K562 (cell line): ENCODE measurements at regions not wholly inside any gene's neighbourhood (a gene's known extent, or its start where the extent isn't known, plus 50 kb on each side); places are given as distances from the start of the nearest gene placed in this dataset.

Source experiments
- CHAMP1 ChIP-seq: fragments of 450-650 bp; IDR thresholded peaks from 2 replicates; pipeline ENCODE4 v1.6.1; 2016; ENCODE audit warnings: mild to moderate bottlenecking
- JUN ChIP-seq, 2 experiments: sonication (generic) in 1 of 2; formaldehyde crosslinking in 1 of 2; IDR thresholded peaks; 2 replicates each; pipeline versions ENCODE4 v1.6.1 to v1.8.0; 2012 to 2022; ENCODE audit warnings: borderline replicate concordance in 2 of 2, mild to moderate bottlenecking in 2 of 2, improper control_type of control experiment in 1 of 2, low read depth in 1 of 2, low read length in 1 of 2, missing genetic modification reagents in 1 of 2
- KAT8 ChIP-seq: fragments of 450-650 bp; IDR thresholded peaks from 2 replicates; pipeline ENCODE4 v1.6.1; 2016; ENCODE audit warnings: low read depth, mild to moderate bottlenecking
- MAX ChIP-seq: sonication (generic); formaldehyde crosslinking; IDR thresholded peaks from 2 replicates; pipeline ENCODE4 v1.9.0; 2022; ENCODE audit warnings: mild to moderate bottlenecking, missing genetic modification reagents

GRCh38 chr7:156496865-156497264, 143.7 kb upstream of the RNF32 start:
- TF ChIP-seq KAT8 (no peak), MAX (CRISPR knock-in tag) (no peak), JUN (IDR thresholded peaks at IDR 0.05; ENCODE audit: borderline replicate concordance, low read depth, low read length) (no peak), JUN (CRISPR knock-in tag; IDR thresholded peaks at IDR 0.05; ENCODE audit: borderline replicate concordance) (no peak), CHAMP1 (no peak)
